ENCODE measurements at regions not wholly inside any gene's neighbourhood (a gene's known extent, or its start where the extent isn't known, plus 50 kb on each side); places are given as distances from the start of the nearest gene placed in this dataset.

DNA sequence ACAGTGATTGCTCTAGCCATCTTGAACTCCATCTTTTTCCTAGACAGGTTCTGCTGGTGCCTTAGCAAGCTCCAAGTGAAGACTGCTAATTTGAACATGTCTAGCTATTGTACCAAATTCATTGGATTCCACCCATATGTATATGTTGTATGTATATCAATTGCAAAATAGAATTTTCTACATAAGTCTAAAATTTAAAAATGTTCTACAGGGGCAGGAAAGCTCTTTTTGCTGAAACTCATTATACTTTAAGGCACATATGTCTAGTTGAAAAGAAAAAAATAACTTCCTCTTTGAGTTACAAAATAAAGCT is 845.3 kb downstream of the MCTP2 start:
- TF ChIP-seq FOXP2 (optimal IDR thresholded peaks at IDR 0.05; ENCODE audit: borderline replicate concordance, extremely low read depth, extremely low read length, insufficient read depth) (no peak), SIN3A (IDR thresholded peaks at IDR 0.05; ENCODE audit: borderline replicate concordance, insufficient read depth, low read length) (no peak), TAF1 (IDR thresholded peaks at IDR 0.05; ENCODE audit: borderline replicate concordance, insufficient read depth, low read length) (no peak), POLR2AphosphoS5 (IDR thresholded peaks at IDR 0.05; ENCODE audit: low read depth, low read length) (no peak)
- TF ChIP-seq, protein P1, sequence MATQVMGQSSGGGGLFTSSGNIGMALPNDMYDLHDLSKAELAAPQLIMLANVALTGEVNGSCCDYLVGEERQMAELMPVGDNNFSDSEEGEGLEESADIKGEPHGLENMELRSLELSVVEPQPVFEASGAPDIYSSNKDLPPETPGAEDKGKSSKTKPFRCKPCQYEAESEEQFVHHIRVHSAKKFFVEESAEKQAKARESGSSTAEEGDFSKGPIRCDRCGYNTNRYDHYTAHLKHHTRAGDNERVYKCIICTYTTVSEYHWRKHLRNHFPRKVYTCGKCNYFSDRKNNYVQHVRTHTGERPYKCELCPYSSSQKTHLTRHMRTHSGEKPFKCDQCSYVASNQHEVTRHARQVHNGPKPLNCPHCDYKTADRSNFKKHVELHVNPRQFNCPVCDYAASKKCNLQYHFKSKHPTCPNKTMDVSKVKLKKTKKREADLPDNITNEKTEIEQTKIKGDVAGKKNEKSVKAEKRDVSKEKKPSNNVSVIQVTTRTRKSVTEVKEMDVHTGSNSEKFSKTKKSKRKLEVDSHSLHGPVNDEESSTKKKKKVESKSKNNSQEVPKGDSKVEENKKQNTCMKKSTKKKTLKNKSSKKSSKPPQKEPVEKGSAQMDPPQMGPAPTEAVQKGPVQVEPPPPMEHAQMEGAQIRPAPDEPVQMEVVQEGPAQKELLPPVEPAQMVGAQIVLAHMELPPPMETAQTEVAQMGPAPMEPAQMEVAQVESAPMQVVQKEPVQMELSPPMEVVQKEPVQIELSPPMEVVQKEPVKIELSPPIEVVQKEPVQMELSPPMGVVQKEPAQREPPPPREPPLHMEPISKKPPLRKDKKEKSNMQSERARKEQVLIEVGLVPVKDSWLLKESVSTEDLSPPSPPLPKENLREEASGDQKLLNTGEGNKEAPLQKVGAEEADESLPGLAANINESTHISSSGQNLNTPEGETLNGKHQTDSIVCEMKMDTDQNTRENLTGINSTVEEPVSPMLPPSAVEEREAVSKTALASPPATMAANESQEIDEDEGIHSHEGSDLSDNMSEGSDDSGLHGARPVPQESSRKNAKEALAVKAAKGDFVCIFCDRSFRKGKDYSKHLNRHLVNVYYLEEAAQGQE (IDR thresholded peaks at IDR 0.05; ENCODE audit: insufficient read depth in 1 of 2, low read depth in 2 of 2, low read length in 2 of 2): no peak

DNA sequence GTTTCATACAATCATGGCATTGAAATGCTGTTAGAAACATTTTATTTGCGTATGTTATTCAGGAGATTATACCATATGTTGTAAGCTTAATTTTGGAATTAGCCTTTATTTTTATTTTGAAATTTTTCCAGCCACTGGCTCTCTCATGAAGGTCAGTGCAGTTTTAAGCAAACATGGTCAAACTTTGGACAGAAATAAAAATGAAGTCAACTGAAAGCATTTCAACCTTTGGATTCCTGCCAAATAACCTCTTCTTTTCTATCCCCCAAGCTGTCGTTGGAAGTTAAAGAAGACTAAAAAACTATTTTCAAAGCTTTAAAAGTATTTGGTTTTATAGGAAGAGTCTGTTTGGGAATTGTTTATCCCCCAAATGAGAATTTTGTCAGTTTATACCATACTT is 846.6 kb downstream of the MCTP2 start:
- no peak for TF ChIP-seq POLR2AphosphoS5 (IDR thresholded peaks at IDR 0.05; ENCODE audit: low read depth, low read length)
- no peak for TF ChIP-seq TAF1 (IDR thresholded peaks at IDR 0.05; ENCODE audit: borderline replicate concordance, insufficient read depth, low read length)
- no peak for TF ChIP-seq FOXP2 (optimal IDR thresholded peaks at IDR 0.05; ENCODE audit: borderline replicate concordance, extremely low read depth, extremely low read length, insufficient read depth)
- TF ChIP-seq, protein P1 (IDR thresholded peaks at IDR 0.05; ENCODE audit: insufficient read depth in 1 of 2, low read depth in 2 of 2, low read length in 2 of 2): no peak
- TF ChIP-seq SIN3A (IDR thresholded peaks at IDR 0.05; ENCODE audit: borderline replicate concordance, insufficient read depth, low read length): no peak

DNA sequence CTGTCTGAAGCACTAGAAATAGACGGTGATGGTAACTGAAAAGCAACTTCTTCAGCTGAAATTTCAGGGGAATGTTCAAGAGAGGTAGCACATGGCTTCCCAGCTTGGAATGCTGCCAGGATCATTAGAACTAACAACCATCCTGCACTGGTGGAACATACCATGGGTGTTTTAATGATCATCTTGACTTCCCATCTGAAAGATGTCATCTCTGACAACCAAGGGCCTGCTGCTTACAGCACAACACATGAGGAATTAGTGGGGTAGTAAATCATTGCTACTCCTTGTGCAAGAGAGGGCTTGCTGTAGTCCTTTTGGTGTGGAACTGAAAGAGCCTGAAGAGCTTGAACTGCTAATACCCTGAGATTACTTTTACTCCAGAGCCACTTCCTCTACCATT is 853.7 kb downstream of the MCTP2 start:
- TF ChIP-seq SIN3A (IDR thresholded peaks at IDR 0.05; ENCODE audit: borderline replicate concordance, insufficient read depth, low read length): no peak
- TF ChIP-seq POLR2AphosphoS5 (IDR thresholded peaks at IDR 0.05; ENCODE audit: low read depth, low read length): no peak
- TF ChIP-seq, protein P1 (IDR thresholded peaks at IDR 0.05; ENCODE audit: insufficient read depth in 1 of 2, low read depth in 2 of 2, low read length in 2 of 2): no peak
- TF ChIP-seq TAF1 (IDR thresholded peaks at IDR 0.05; ENCODE audit: borderline replicate concordance, insufficient read depth, low read length): no peak
- no peak for TF ChIP-seq FOXP2 (optimal IDR thresholded peaks at IDR 0.05; ENCODE audit: borderline replicate concordance, extremely low read depth, extremely low read length, insufficient read depth)

DNA sequence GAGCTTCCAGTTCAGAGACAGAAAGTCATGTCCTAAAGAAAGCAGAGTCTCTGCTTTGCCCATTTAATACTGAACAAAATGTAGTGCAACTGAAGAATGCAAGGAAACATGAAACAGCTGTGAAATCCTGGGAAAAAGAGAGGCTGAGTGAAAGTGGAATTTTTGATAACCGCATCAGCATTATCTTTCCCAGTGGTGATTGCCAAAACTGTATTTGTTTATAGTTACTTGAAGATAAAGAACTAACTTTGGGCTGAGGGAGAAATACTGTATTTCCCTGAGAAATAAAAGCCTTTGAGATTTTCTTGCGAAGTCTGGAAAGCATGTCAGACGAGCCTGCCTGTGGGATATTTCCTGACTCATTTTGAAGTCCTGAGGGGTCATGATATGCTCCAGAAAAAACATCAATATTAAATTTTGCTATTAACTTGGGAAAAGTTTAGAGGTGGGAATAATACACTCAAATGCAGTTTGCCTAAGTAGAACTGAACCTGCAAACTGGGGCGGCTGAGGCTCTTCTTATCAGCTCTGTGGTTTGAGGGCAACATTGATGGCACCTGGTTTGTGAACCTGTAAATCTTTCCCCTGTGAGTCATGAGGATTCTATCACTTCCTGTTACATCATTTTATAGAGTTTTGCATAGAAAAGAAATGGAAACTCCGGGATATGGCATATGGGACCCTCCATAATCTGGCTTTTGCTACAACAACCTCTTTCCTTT is 855.3 kb downstream of the MCTP2 start:
- no peak for TF ChIP-seq FOXP2 (optimal IDR thresholded peaks at IDR 0.05; ENCODE audit: borderline replicate concordance, extremely low read depth, extremely low read length, insufficient read depth)
- no peak for TF ChIP-seq SIN3A (IDR thresholded peaks at IDR 0.05; ENCODE audit: borderline replicate concordance, insufficient read depth, low read length)
- TF ChIP-seq TAF1 (IDR thresholded peaks at IDR 0.05; ENCODE audit: borderline replicate concordance, insufficient read depth, low read length): no peak
- TF ChIP-seq, protein P1 (IDR thresholded peaks at IDR 0.05; ENCODE audit: insufficient read depth in 1 of 2, low read depth in 2 of 2, low read length in 2 of 2): no peak
- TF ChIP-seq POLR2AphosphoS5 (IDR thresholded peaks at IDR 0.05; ENCODE audit: low read depth, low read length): no peak

Data from PFSK-1 (cell line).